ENCODE measurements at regions not wholly inside any gene's neighbourhood (a gene's known extent, or its start where the extent isn't known, plus 50 kb on each side); places are given as distances from the start of the nearest gene placed in this dataset.

- no peak for TF ChIP-seq PBX3 (CRISPR knock-in tag; IDR thresholded peaks at IDR 0.05)
- TF ChIP-seq CTCF (tag by site-specific recombination; IDR thresholded peaks at IDR 0.05), result no peak
- TF ChIP-seq MYNN (tag by site-specific recombination; IDR thresholded peaks at IDR 0.05; ENCODE audit: borderline replicate concordance), result no peak
- TF ChIP-seq ZNF624 (tag by site-specific recombination; IDR thresholded peaks at IDR 0.05), result no peak
- no peak for TF ChIP-seq MZF1 (tag by site-specific recombination; IDR thresholded peaks at IDR 0.05; ENCODE audit: borderline replicate concordance)
- TF ChIP-seq WT1 (tag by site-specific recombination; IDR thresholded peaks at IDR 0.05), result no peak
These were observed 506.1 kb upstream of the FAM98A start for GRCh38 chr2:34105006-34105767.

Measured in HEK293 (cell line).